Lower lobe of right lung (tissue), 2 donors: ENCODE measurements at regions not wholly inside any gene's neighbourhood (a gene's known extent, or its start where the extent isn't known, plus 50 kb on each side); places are given as distances from the start of the nearest gene placed in this dataset.
"Not testable (repeated sequence)": the region's sequence is repeated elsewhere in the genome, so short reads cannot be mapped to it uniquely, and the experiment has no call there.

Experiments used
- ATAC-seq, 2 donors: fragments of 200-7000 bp; cut with Tn5 transposase; one replicate each; pipeline ENCODE4 v1.9.1; 2020 to 2022; ENCODE audit warnings: mild to moderate bottlenecking in 2 of 2, moderate library complexity in 2 of 2
- DNase-seq: peaks from one replicate; pipeline ENCODE4 v3.0.0-alpha.2; 2020
- H3K27ac ChIP-seq: fragments of 200-600 bp; one replicate; pipeline ENCODE4 v1.8.0; 2022
- H3K27me3 ChIP-seq: fragments of 200-600 bp; one replicate; pipeline ENCODE4 v1.8.0; 2022; ENCODE audit warnings: low read depth
- H3K36me3 ChIP-seq: fragments of 200-600 bp; one replicate; pipeline ENCODE4 v1.8.0; 2022; ENCODE audit warnings: mild to moderate bottlenecking
- H3K4me1 ChIP-seq: fragments of 200-600 bp; one replicate; pipeline ENCODE4 v1.8.0; 2022
- H3K4me3 ChIP-seq: fragments of 200-600 bp; one replicate; pipeline ENCODE4 v1.8.0; 2022; ENCODE audit warnings: mild to moderate bottlenecking
- H3K9me3 ChIP-seq: fragments of 200-600 bp; one replicate; pipeline ENCODE4 v1.8.0; 2022
- intact Hi-C: fragments of 100-400 bp; cut with DNase I; formaldehyde crosslinking; loops from one replicate; pipeline ENCODE4 v1.11.0; 2022
- TF ChIP-seq, protein P1 (sequence below): fragments of 200-600 bp; IDR thresholded peaks from one replicate; pipeline ENCODE4 v1.8.0; 2022; ENCODE audit warnings: antibody characterized with exemption, mild to moderate bottlenecking
- donor health status: DM: no; HTN: yes; CAD: no; lungs with severe emphysema.

GRCh38 chr4:187724456-187724855 is 271.1 kb upstream of the ZFP42 start:
- ATAC-seq (no peak), DNase-seq (no peak)
- TF ChIP-seq, protein P1, sequence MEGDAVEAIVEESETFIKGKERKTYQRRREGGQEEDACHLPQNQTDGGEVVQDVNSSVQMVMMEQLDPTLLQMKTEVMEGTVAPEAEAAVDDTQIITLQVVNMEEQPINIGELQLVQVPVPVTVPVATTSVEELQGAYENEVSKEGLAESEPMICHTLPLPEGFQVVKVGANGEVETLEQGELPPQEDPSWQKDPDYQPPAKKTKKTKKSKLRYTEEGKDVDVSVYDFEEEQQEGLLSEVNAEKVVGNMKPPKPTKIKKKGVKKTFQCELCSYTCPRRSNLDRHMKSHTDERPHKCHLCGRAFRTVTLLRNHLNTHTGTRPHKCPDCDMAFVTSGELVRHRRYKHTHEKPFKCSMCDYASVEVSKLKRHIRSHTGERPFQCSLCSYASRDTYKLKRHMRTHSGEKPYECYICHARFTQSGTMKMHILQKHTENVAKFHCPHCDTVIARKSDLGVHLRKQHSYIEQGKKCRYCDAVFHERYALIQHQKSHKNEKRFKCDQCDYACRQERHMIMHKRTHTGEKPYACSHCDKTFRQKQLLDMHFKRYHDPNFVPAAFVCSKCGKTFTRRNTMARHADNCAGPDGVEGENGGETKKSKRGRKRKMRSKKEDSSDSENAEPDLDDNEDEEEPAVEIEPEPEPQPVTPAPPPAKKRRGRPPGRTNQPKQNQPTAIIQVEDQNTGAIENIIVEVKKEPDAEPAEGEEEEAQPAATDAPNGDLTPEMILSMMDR: no peak
- intact Hi-C loops: no loop called here
- H3K36me3 ChIP-seq: no peaks in the 10 kb centered on the region
- no peaks in the 10 kb centered on the region for H3K9me3 ChIP-seq
- no peak overlapping the region for H3K27ac ChIP-seq
- no peaks in the 10 kb centered on the region for H3K27me3 ChIP-seq
- H3K4me3 ChIP-seq: no peak overlapping the region
- H3K4me1 ChIP-seq: no peaks in the 10 kb centered on the region

DNA sequence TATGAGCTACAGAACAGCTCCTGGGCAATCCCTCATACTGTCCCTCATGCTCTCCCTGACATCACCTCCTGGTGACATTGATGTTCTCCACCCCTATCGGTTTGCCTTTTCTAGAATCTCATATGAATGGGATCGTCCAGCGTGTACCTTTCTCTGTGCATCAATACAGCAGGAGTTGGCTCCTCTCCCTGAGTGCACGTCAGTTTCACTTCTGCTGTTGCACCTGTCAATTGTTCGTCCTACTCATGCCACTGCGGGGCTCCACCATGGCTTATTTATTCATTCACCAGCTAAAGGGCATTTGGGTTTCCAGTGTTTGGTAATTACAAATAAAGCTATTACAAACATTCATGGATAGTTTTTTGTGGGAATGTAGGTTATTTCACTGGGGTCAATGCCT is 269.1 kb upstream of the ZFP42 start:
- ATAC-seq (no peak), DNase-seq (no peak)
- no peaks in the 10 kb centered on the region for H3K4me1 ChIP-seq
- intact Hi-C loops: no loop called here
- H3K36me3 ChIP-seq: no peaks in the 10 kb centered on the region
- no peaks in the 10 kb centered on the region for H3K27me3 ChIP-seq
- TF ChIP-seq, protein P1: no peak
- no peak overlapping the region for H3K4me3 ChIP-seq
- peaks cover 5% of the 10 kb centered on the region for H3K9me3 ChIP-seq
- no peak overlapping the region for H3K27ac ChIP-seq

DNA sequence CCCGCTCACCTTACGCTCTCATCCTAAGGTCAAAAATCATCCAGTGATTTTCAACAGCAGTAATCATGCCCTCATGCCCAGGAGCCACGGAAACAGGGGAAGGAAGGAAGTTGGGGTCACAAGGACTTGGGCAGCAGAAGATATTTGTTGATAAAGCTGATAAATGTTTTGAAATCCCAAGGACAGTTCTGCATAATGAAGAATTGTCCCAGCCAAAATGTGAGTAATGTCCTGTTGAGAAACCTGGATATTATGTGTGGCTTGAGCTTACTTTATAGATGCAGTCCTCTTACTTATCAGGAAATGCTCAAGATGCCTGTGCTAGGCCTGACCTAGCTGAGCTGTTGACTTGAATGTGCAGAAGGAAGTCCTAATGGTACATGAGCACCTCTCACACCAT is 263.0 kb upstream of the ZFP42 start:
- peaks cover 5% of the 10 kb centered on the region for H3K9me3 ChIP-seq
- no peak overlapping the region for H3K27ac ChIP-seq
- H3K36me3 ChIP-seq: no peaks in the 10 kb centered on the region
- no peak overlapping the region for H3K4me3 ChIP-seq
- no peaks in the 10 kb centered on the region for H3K4me1 ChIP-seq
- ATAC-seq (no peak), DNase-seq (no peak)
- TF ChIP-seq, protein P1: no peak
- no peaks in the 10 kb centered on the region for H3K27me3 ChIP-seq
- intact Hi-C loops: no loop called here

GRCh38 chr4:187739771-187740170 is 255.8 kb upstream of the ZFP42 start:
- TF ChIP-seq, protein P1: no peak
- no peak for ATAC-seq
- H3K9me3 ChIP-seq: peaks cover 16% of the 10 kb centered on the region
- H3K27me3 ChIP-seq: no peaks in the 10 kb centered on the region
- intact Hi-C loops: no loop called here
- H3K36me3 ChIP-seq: no peaks in the 10 kb centered on the region
- no peaks in the 10 kb centered on the region for H3K4me1 ChIP-seq
- no peak overlapping the region for H3K4me3 ChIP-seq
- no peak for DNase-seq
- no peak overlapping the region for H3K27ac ChIP-seq

DNA sequence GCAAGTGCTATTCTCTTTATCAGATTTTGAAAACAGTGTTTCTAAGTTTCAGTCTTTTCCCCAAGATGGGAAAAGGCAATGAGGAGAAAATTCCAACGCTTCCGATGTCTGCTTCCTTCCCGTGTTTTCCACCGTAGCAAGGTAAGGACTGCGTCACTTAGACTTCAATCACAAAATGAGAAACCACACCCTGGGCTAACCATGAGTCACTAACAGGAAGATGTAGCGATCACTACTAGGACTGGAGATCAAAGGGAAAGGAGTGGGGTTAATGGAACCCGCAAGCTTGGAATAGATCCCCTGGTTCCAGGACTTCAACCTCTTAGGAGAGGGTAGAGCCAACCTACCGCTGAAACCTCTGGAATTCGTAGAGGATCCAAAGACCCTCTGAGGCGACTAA is 250.7 kb upstream of the ZFP42 start:
- Histone ChIP-seq H3K27me3 (no peaks in the 10 kb centered on the region), H3K9me3 (peaks cover 6% of the 10 kb centered on the region), H3K36me3 (no peaks in the 10 kb centered on the region), H3K4me3 (no peak overlapping the region), H3K4me1 (no peaks in the 10 kb centered on the region), H3K27ac (no peak overlapping the region)
- ATAC-seq (no peak), DNase-seq (no peak)
- TF ChIP-seq, protein P1: no peak
- intact Hi-C loops: no loop called here

DNA sequence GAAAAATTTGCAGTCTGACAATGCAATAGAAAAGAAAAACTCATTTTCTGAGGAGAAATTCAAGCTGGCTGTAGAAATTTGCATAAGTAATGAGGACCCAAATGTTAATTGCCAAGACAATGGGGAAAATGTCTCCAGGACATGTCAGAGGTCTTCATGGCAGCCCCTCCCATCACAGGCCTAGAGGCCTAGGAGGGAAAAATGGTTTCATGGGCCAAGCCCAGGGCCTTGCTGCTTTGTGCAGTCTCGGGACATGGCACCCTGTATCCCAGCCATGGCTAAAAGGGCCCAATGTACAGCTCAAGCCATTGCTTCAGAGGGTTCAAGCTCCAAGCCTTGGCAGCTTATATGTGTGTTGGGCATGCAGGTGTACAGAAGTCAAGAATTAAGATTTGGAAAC is 244.9 kb upstream of the ZFP42 start:
- H3K4me3 ChIP-seq, H3K36me3 ChIP-seq, H3K27ac ChIP-seq, H3K27me3 ChIP-seq, H3K4me1 ChIP-seq, DNase-seq, intact Hi-C loops, H3K9me3 ChIP-seq, ATAC-seq: not testable (repeated sequence)
